Endothelial cell of umbilical vein (primary cell): ENCODE measurements at regions not wholly inside any gene's neighbourhood (a gene's known extent, or its start where the extent isn't known, plus 50 kb on each side); places are given as distances from the start of the nearest gene placed in this dataset.

Source experiments
- BruUV-seq: library from RNA; stranded (reverse); fragments of 400-500 nt; replicated peaks from 2 replicates; lab custom pipeline; 2021; lab: Mats Ljungman, UMichigan
- CTCF ChIA-PET: fragments of 300-600, 350-600 bp; sonication (Branson Sonifier 250); formaldehyde crosslinking; loops from one replicate; lab custom pipeline; 2021; ENCODE audit warnings: antibody characterized with exemption, inconsistent platforms; lab: Charles Lee
- POLR2A ChIA-PET: fragments of 300-600, 350-600 bp; sonication (Branson Sonifier 250); formaldehyde crosslinking; loops from one replicate; lab custom pipeline; 2021; ENCODE audit warnings: antibody characterized with exemption, inconsistent platforms; lab: Charles Lee
- DNase-seq: peaks from one replicate; pipeline ENCODE4 v3.0.0-alpha.2; 2011; ENCODE audit warnings: low read depth, low spot score
- FAIRE-seq: peaks from 2 replicates; lab custom pipeline; 2011; peaks lifted over from hg19 to GRCh38; lab: Jason Lieb, UNC
- H2AFZ ChIP-seq: 2 replicates; pipeline ENCODE4 v1.6.0; 2012; ENCODE audit warnings: low read depth, low read length, control low read depth, inconsistent platforms
- H3K27ac ChIP-seq: 2 replicates; pipeline ENCODE4 v1.5.1; 2011; ENCODE audit warnings: low read depth, mild to moderate bottlenecking, control low read depth, low read length, moderate library complexity; ENCODE audit not compliant: insufficient read depth
- H3K27me3 ChIP-seq, 2 experiments: 2 replicates each; pipeline versions ENCODE4 v1.6.0 to v1.6.1; 2011; ENCODE audit warnings: low read length in 2 of 2, mixed read lengths in 1 of 2; ENCODE audit not compliant: control insufficient read depth in 2 of 2, insufficient read depth in 2 of 2
- H3K36me3 ChIP-seq, 2 experiments: 2 replicates in 1 of 2; 3 replicates in 1 of 2; pipeline ENCODE4 v1.5.1; 2011; ENCODE audit warnings: low read length in 2 of 2, mild to moderate bottlenecking in 1 of 2, moderate library complexity in 1 of 2; ENCODE audit not compliant: control insufficient read depth in 2 of 2, insufficient read depth in 2 of 2; ENCODE audit errors: extremely low read depth in 1 of 2
- H3K4me1 ChIP-seq: 3 replicates; pipeline ENCODE4 v1.5.1; 2011; ENCODE audit warnings: mild to moderate bottlenecking, low read length; ENCODE audit not compliant: control insufficient read depth, insufficient read depth; ENCODE audit errors: extremely low read depth
- H3K4me2 ChIP-seq: 2 replicates; pipeline ENCODE4 v1.6.1; 2011; ENCODE audit warnings: low read length, control low read depth, mixed read lengths; ENCODE audit not compliant: insufficient read depth
- H3K4me3 ChIP-seq, 3 experiments: fragments of 200-600 bp in 1 of 3; sonication (generic), shearing (Covaris generic) in 1 of 3; replicated peaks in 1 of 3; 2 replicates each; pipeline ENCODE4 v1.5.1; 2011 to 2016; ENCODE audit warnings: control low read depth in 3 of 3, low read length in 3 of 3, mild to moderate bottlenecking in 2 of 3, inconsistent platforms in 1 of 3, low read depth in 1 of 3, moderate library complexity in 1 of 3; ENCODE audit not compliant: insufficient read depth in 1 of 3
- H3K79me2 ChIP-seq: 2 replicates; pipeline ENCODE4 v1.6.0; 2012; ENCODE audit warnings: low read length, inconsistent platforms; ENCODE audit not compliant: control insufficient read depth, insufficient read depth
- H3K9ac ChIP-seq: replicated peaks from 2 replicates; pipeline ENCODE3; 2011; ENCODE audit warnings: low read length, control low read depth; ENCODE audit not compliant: insufficient read depth; ENCODE audit errors: extremely low read depth
- H3K9me1 ChIP-seq: replicated peaks from 3 replicates; pipeline ENCODE4 v1.6.0; 2011; ENCODE audit warnings: mild to moderate bottlenecking, low read length; ENCODE audit not compliant: control insufficient read depth, insufficient read depth; ENCODE audit errors: extremely low read depth
- H3K9me3 ChIP-seq: replicated peaks from 2 replicates; pipeline ENCODE4 v1.5.1; 2012; ENCODE audit warnings: low read length, inconsistent platforms; ENCODE audit not compliant: control insufficient read depth, insufficient read depth
- H4K20me1 ChIP-seq: replicated peaks from 2 replicates; pipeline ENCODE3; 2011; ENCODE audit warnings: mild to moderate bottlenecking, low read length; ENCODE audit not compliant: control insufficient read depth, insufficient read depth; ENCODE audit errors: extremely low read depth
- CTCF ChIP-seq, 2 donors: IDR thresholded peaks; 1 replicate in 1 of 2; 2 replicates in 1 of 2; pipeline ENCODE4 v1.5.1; 2011; ENCODE audit warnings: low read length in 2 of 2, mild to moderate bottlenecking in 2 of 2, moderate library complexity in 2 of 2, control low read depth in 1 of 2, inconsistent platforms in 1 of 2, low read depth in 1 of 2; ENCODE audit not compliant: insufficient read depth in 1 of 2; ENCODE audit errors: extremely low read depth in 1 of 2
- EZH2 ChIP-seq: IDR thresholded peaks from 2 replicates; pipeline ENCODE4 v1.6.1; 2012; ENCODE audit warnings: borderline replicate concordance, low read depth, mild to moderate bottlenecking, moderate library complexity, low read length, inconsistent platforms; ENCODE audit not compliant: severe bottlenecking
- FOS ChIP-seq: IDR thresholded peaks from 2 replicates; pipeline ENCODE4 v1.6.1; 2011; ENCODE audit warnings: mild to moderate bottlenecking, low read length, moderate library complexity, borderline replicate concordance; ENCODE audit not compliant: insufficient read depth
- GATA2 ChIP-seq: IDR thresholded peaks from 2 replicates; pipeline ENCODE4 v1.7.0; 2011; ENCODE audit warnings: low read depth, mild to moderate bottlenecking, moderate library complexity, mixed read lengths, low read length; ENCODE audit not compliant: insufficient read length, insufficient read depth
- JUN ChIP-seq: IDR thresholded peaks from 2 replicates; pipeline ENCODE4 v1.6.1; 2011; ENCODE audit warnings: borderline replicate concordance, low read depth; ENCODE audit not compliant: insufficient read length, insufficient read depth
- MAX ChIP-seq: IDR thresholded peaks from 2 replicates; pipeline ENCODE4 v1.6.1; 2011; ENCODE audit not compliant: insufficient read depth, insufficient read length
- MYC ChIP-seq: IDR thresholded peaks from one replicate; pipeline ENCODE4 v1.6.1; 2011; ENCODE audit warnings: mild to moderate bottlenecking, low read depth, low read length
- POLR2A ChIP-seq: IDR thresholded peaks from 2 replicates; pipeline ENCODE4 v1.6.1; 2012; ENCODE audit warnings: low read depth, mild to moderate bottlenecking, control low read depth, low read length
- POLR2AphosphoS5 ChIP-seq: IDR thresholded peaks from 2 replicates; pipeline ENCODE4 v1.6.1; 2012; ENCODE audit warnings: low read depth, mild to moderate bottlenecking, control low read depth, low read length, moderate library complexity; ENCODE audit not compliant: insufficient read depth
- dilution Hi-C: fragments of 300-500 bp; cut with MboI; formaldehyde crosslinking; loops from one replicate; pipeline ENCODE4 v1.15.0; 2019; ENCODE audit warnings: low sequenced_read_pairs; ENCODE audit not compliant: extremely low pct_ligation_motif_present
- intact Hi-C: fragments of 100-400 bp; cut with micrococcal nuclease; formaldehyde crosslinking; loops from one replicate; pipeline ENCODE4 v1.10.0; 2022

GRCh38 chr1:112165375-112165774 lies 175.9 kb upstream of the KCND3 start:
- H3K36me3 ChIP-seq, result no peaks in the 10 kb centered on the region
- H3K9me1 ChIP-seq, result no peaks in the 10 kb centered on the region
- DNase-seq (no peak), FAIRE-seq (no peak)
- dilution Hi-C loops, result no loop called here
- no peaks in the 10 kb centered on the region for H3K4me1 ChIP-seq
- TF ChIP-seq MYC (no peak), POLR2A (no peak), EZH2 (no peak), MAX (no peak), JUN (no peak), POLR2AphosphoS5 (no peak), FOS (no peak), GATA2 (no peak), CTCF (IDR thresholded peaks at IDR 0.05; ENCODE audit: extremely low read depth in 1 of 2, insufficient read depth in 1 of 2, low read depth in 1 of 2, low read length in 2 of 2) (no peak)
- no peak overlapping the region for H3K9ac ChIP-seq
- H2AFZ ChIP-seq, result no peak overlapping the region
- CTCF ChIA-PET, result interaction anchor here (1.0 kb wide), 1 partner anchor 17 kb away, joined by 3 read pairs; no protein-coding TSS in a partner anchor
- H3K9me3 ChIP-seq, result no peaks in the 10 kb centered on the region
- H3K4me2 ChIP-seq, result no peak overlapping the region
- H3K79me2 ChIP-seq, result no peaks in the 10 kb centered on the region
- H3K27ac ChIP-seq, result no peak overlapping the region
- H3K27me3 ChIP-seq, result no peaks in the 10 kb centered on the region
- POLR2A ChIA-PET, result no interaction called here
- no TSS peak for BruUV-seq
- no peak overlapping the region for H3K4me3 ChIP-seq
- intact Hi-C loops, result no loop called here
- H4K20me1 ChIP-seq, result no peaks in the 10 kb centered on the region
